ENCODE measurements at regions not wholly inside any gene's neighbourhood (a gene's known extent, or its start where the extent isn't known, plus 50 kb on each side); places are given as distances from the start of the nearest gene placed in this dataset.
"Not testable (repeated sequence)": the region's sequence is repeated elsewhere in the genome, so short reads cannot be mapped to it uniquely, and the experiment has no call there.

- Histone ChIP-seq H3K4me3 (ENCODE audit: insufficient read depth, low read depth, low read length) (no peak overlapping the region), H3K4me2 (ENCODE audit: low read length) (no peak overlapping the region), H2AFZ (ENCODE audit: low read depth, low read length) (no peak overlapping the region), H3K36me3 (ENCODE audit: insufficient read depth, low read length) (peaks cover 2% of the 10 kb centered on the region), H4K20me1 (ENCODE audit: insufficient read depth, low read length) (no peaks in the 10 kb centered on the region), H3K27me3 (ENCODE audit: insufficient read depth, low read length) (no peaks in the 10 kb centered on the region), H3K9ac (ENCODE audit: low read length) (no peak overlapping the region), H3K9me3 (ENCODE audit: insufficient read depth, low read depth, low read length) (no peaks in the 10 kb centered on the region), H3K4me1 (ENCODE audit: insufficient read depth, low read length) (no peaks in the 10 kb centered on the region), H3K27ac (ENCODE audit: low read depth, low read length) (no peak overlapping the region), H3K79me2 (ENCODE audit: insufficient read depth, low read length) (no peaks in the 10 kb centered on the region)
- DNase-seq (ENCODE audit: low read depth) (no peak), FAIRE-seq (no peak)
- Mint-ChIP-seq H3K27me3 (ENCODE audit: low read depth, unreplicated experiment) (no peaks in the 10 kb centered on the region), H3K27ac (ENCODE audit: unreplicated experiment) (no peak overlapping the region), H3K4me3 (ENCODE audit: unreplicated experiment) (no peak overlapping the region), H3K9me3 (ENCODE audit: unreplicated experiment) (no peaks in the 10 kb centered on the region), H3K36me3 (ENCODE audit: low read depth, unreplicated experiment) (peaks cover 14% of the 10 kb centered on the region), H3K4me1 (ENCODE audit: low read depth, unreplicated experiment) (no peaks in the 10 kb centered on the region)
- TF ChIP-seq EZH2 (IDR thresholded peaks at IDR 0.05; ENCODE audit: insufficient read depth, low read length) = no peak
- TF ChIP-seq, protein P1, sequence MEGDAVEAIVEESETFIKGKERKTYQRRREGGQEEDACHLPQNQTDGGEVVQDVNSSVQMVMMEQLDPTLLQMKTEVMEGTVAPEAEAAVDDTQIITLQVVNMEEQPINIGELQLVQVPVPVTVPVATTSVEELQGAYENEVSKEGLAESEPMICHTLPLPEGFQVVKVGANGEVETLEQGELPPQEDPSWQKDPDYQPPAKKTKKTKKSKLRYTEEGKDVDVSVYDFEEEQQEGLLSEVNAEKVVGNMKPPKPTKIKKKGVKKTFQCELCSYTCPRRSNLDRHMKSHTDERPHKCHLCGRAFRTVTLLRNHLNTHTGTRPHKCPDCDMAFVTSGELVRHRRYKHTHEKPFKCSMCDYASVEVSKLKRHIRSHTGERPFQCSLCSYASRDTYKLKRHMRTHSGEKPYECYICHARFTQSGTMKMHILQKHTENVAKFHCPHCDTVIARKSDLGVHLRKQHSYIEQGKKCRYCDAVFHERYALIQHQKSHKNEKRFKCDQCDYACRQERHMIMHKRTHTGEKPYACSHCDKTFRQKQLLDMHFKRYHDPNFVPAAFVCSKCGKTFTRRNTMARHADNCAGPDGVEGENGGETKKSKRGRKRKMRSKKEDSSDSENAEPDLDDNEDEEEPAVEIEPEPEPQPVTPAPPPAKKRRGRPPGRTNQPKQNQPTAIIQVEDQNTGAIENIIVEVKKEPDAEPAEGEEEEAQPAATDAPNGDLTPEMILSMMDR (IDR thresholded peaks at IDR 0.05; ENCODE audit: insufficient read depth, low read depth, low read length) = no peak
These were observed 132.4 kb downstream of the MRPL57 start for GRCh38 chr13:21308906-21309305.

GRCh38 chr13:21309542-21310172 is 133.2 kb downstream of the MRPL57 start:
- Histone ChIP-seq H3K27me3 (ENCODE audit: insufficient read depth, low read length) (no peaks in the 10 kb centered on the region), H4K20me1 (ENCODE audit: insufficient read depth, low read length) (no peaks in the 10 kb centered on the region), H3K4me2 (ENCODE audit: low read length) (no peak overlapping the region), H3K9ac (ENCODE audit: low read length) (no peak overlapping the region), H3K4me1 (ENCODE audit: insufficient read depth, low read length) (no peaks in the 10 kb centered on the region), H2AFZ (ENCODE audit: low read depth, low read length) (no peak overlapping the region), H3K79me2 (ENCODE audit: insufficient read depth, low read length) (no peaks in the 10 kb centered on the region), H3K27ac (ENCODE audit: low read depth, low read length) (no peak overlapping the region), H3K9me3 (ENCODE audit: insufficient read depth, low read depth, low read length) (no peaks in the 10 kb centered on the region), H3K36me3 (ENCODE audit: insufficient read depth, low read length) (no peaks in the 10 kb centered on the region), H3K4me3 (ENCODE audit: insufficient read depth, low read depth, low read length) (no peak overlapping the region)
- H3K9me3 Mint-ChIP-seq (ENCODE audit: unreplicated experiment) = no peaks in the 10 kb centered on the region
- no peaks in the 10 kb centered on the region for H3K4me1 Mint-ChIP-seq (ENCODE audit: low read depth, unreplicated experiment)
- DNase-seq (ENCODE audit: low read depth) = no peak
- no peak for FAIRE-seq
- no peak overlapping the region for H3K4me3 Mint-ChIP-seq (ENCODE audit: unreplicated experiment)
- peaks cover 14% of the 10 kb centered on the region for H3K36me3 Mint-ChIP-seq (ENCODE audit: low read depth, unreplicated experiment)
- H3K27ac Mint-ChIP-seq (ENCODE audit: unreplicated experiment) = no peak overlapping the region
- TF ChIP-seq, protein P1 (IDR thresholded peaks at IDR 0.05; ENCODE audit: insufficient read depth, low read depth, low read length) = no peak
- TF ChIP-seq EZH2 (IDR thresholded peaks at IDR 0.05; ENCODE audit: insufficient read depth, low read length) = no peak
- no peaks in the 10 kb centered on the region for H3K27me3 Mint-ChIP-seq (ENCODE audit: low read depth, unreplicated experiment)

- FAIRE-seq = no peak
- Mint-ChIP-seq H3K4me1 (ENCODE audit: low read depth, unreplicated experiment) (no peaks in the 10 kb centered on the region), H3K4me3 (ENCODE audit: unreplicated experiment) (no peak overlapping the region), H3K9me3 (ENCODE audit: unreplicated experiment) (no peaks in the 10 kb centered on the region), H3K27ac (ENCODE audit: unreplicated experiment) (no peak overlapping the region), H3K36me3 (ENCODE audit: low read depth, unreplicated experiment) (peaks cover 14% of the 10 kb centered on the region), H3K27me3 (ENCODE audit: low read depth, unreplicated experiment) (no peaks in the 10 kb centered on the region)
- Histone ChIP-seq H3K4me3 (ENCODE audit: insufficient read depth, low read depth, low read length) (no peak overlapping the region), H3K9me3 (ENCODE audit: insufficient read depth, low read depth, low read length) (no peaks in the 10 kb centered on the region), H3K4me2 (ENCODE audit: low read length) (no peak overlapping the region), H3K4me1 (ENCODE audit: insufficient read depth, low read length) (no peaks in the 10 kb centered on the region), H4K20me1 (ENCODE audit: insufficient read depth, low read length) (no peaks in the 10 kb centered on the region), H2AFZ (ENCODE audit: low read depth, low read length) (no peak overlapping the region), H3K79me2 (ENCODE audit: insufficient read depth, low read length) (no peaks in the 10 kb centered on the region), H3K27ac (ENCODE audit: low read depth, low read length) (no peak overlapping the region), H3K36me3 (ENCODE audit: insufficient read depth, low read length) (no peaks in the 10 kb centered on the region), H3K9ac (ENCODE audit: low read length) (no peak overlapping the region), H3K27me3 (ENCODE audit: insufficient read depth, low read length) (no peaks in the 10 kb centered on the region)
- DNase-seq (ENCODE audit: low read depth) = peak; percentile 56
- TF ChIP-seq, protein P1 (IDR thresholded peaks at IDR 0.05; ENCODE audit: insufficient read depth, low read depth, low read length) = no peak
- no peak for TF ChIP-seq EZH2 (IDR thresholded peaks at IDR 0.05; ENCODE audit: insufficient read depth, low read length)
These were observed 133.8 kb downstream of the MRPL57 start for GRCh38 chr13:21310220-21310619.

DNA sequence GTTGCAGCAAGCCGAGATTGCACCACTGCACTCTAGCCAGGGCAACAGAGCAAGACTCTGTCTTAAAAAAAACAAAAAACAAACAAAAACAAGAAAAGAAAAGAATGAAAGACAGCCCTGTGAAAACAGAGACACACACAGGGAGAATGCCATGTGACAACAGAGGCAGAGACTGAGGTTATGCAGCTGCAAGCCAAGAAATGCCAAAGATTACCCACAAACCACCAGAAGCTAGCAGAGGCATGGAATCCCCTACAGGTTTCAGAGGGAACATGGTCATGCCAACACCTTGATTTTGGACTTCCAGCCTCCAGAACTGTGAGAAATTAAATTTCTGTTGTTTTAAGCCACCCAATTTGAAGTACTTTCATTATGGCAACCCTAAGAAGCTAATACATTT is 138.5 kb downstream of the MRPL57 start:
- DNase-seq (ENCODE audit: low read depth); H3K79me2 ChIP-seq (ENCODE audit: insufficient read depth, low read length); H2AFZ ChIP-seq (ENCODE audit: low read depth, low read length); H3K4me2 ChIP-seq (ENCODE audit: low read length); H3K4me1 ChIP-seq (ENCODE audit: insufficient read depth, low read length); H3K9me3 Mint-ChIP-seq (ENCODE audit: unreplicated experiment); H3K9me3 ChIP-seq (ENCODE audit: insufficient read depth, low read depth, low read length); H3K36me3 ChIP-seq (ENCODE audit: insufficient read depth, low read length); H3K4me1 Mint-ChIP-seq (ENCODE audit: low read depth, unreplicated experiment); H3K4me3 Mint-ChIP-seq (ENCODE audit: unreplicated experiment); H4K20me1 ChIP-seq (ENCODE audit: insufficient read depth, low read length); H3K27ac Mint-ChIP-seq (ENCODE audit: unreplicated experiment); FAIRE-seq; H3K27me3 ChIP-seq (ENCODE audit: insufficient read depth, low read length); H3K4me3 ChIP-seq (ENCODE audit: insufficient read depth, low read depth, low read length); H3K27me3 Mint-ChIP-seq (ENCODE audit: low read depth, unreplicated experiment); H3K9ac ChIP-seq (ENCODE audit: low read length); H3K27ac ChIP-seq (ENCODE audit: low read depth, low read length): not testable (repeated sequence)
- peaks cover 17% of the 10 kb centered on the region for H3K36me3 Mint-ChIP-seq (ENCODE audit: low read depth, unreplicated experiment)
